ENCODE measurements at regions not wholly inside any gene's neighbourhood (a gene's known extent, or its start where the extent isn't known, plus 50 kb on each side); places are given as distances from the start of the nearest gene placed in this dataset.

DNA sequence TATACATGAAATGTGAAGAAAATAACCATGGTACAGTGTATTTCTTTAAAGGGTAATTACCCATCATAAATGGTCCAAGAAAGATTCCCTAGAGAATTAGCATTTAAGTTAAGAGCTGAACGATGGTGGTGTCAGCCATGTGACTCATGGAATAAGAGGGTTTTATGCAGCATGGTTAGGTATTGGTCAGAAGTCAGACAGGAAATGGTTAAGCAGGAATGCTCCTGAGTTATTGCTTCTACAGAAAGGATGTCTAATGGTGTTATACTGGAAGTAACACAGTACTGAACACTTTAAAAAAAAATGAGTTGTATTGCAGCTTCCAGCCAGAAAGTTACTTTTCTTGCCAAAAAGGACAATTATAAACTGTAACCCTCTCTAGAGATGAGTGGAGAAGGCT is 72.7 kb upstream of the UBE2E3 start:
- TF ChIP-seq POLR2A (IDR thresholded peaks at IDR 0.05; ENCODE audit: low read depth, low read length) (no peak), POLR2AphosphoS5 (IDR thresholded peaks at IDR 0.05; ENCODE audit: low read depth, low read length) (no peak)
